GM23338 (cell line): ENCODE measurements at regions not wholly inside any gene's neighbourhood (a gene's known extent, or its start where the extent isn't known, plus 50 kb on each side); places are given as distances from the start of the nearest gene placed in this dataset.

ENCODE experiments used
- ATAC-seq: fragments of 200-7000 bp; cut with Tn5 transposase; 3 replicates; pipeline ENCODE4 v1.9.1; 2020
- DNase-seq: peaks from one replicate; pipeline ENCODE4 v3.0.0-alpha.2; 2015; ENCODE audit warnings: low spot score
- H2AFZ ChIP-seq: fragments of 200-600 bp; sonication (generic); 2 replicates; pipeline ENCODE4 v1.8.0; 2016; ENCODE audit warnings: antibody characterized with exemption, mild to moderate bottlenecking, moderate library complexity
- H3F3A ChIP-seq: fragments of 200-600 bp; sonication (generic); replicated peaks from 2 replicates; pipeline ENCODE4 v1.8.0; 2017; ENCODE audit warnings: antibody characterized with exemption, mixed run types, low read depth
- H3K27ac ChIP-seq: fragments of 200-600 bp; sonication (generic); 2 replicates; pipeline ENCODE4 v1.6.1; 2016; ENCODE audit warnings: low read depth
- H3K27me3 ChIP-seq: fragments of 200-600 bp; sonication (generic); 2 replicates; pipeline ENCODE4 v1.8.0; 2016; ENCODE audit warnings: mild to moderate bottlenecking, mixed run types, moderate library complexity; ENCODE audit not compliant: insufficient read depth
- H3K36me3 ChIP-seq: fragments of 200-600 bp; sonication (generic); 2 replicates; pipeline ENCODE4 v1.8.0; 2016; ENCODE audit warnings: mild to moderate bottlenecking; ENCODE audit not compliant: insufficient read depth
- H3K4me1 ChIP-seq: fragments of 200-600 bp; sonication (generic); 2 replicates; pipeline ENCODE4 v1.8.0; 2016; ENCODE audit warnings: mild to moderate bottlenecking, moderate library complexity; ENCODE audit not compliant: insufficient read depth
- H3K4me2 ChIP-seq: fragments of 200-600 bp; sonication (generic); 2 replicates; pipeline ENCODE4 v1.7.1; 2017; ENCODE audit warnings: mixed run types
- H3K4me3 ChIP-seq: fragments of 200-600 bp; sonication (generic); 2 replicates; pipeline ENCODE4 v1.6.1; 2016; ENCODE audit warnings: mixed run types
- H3K79me2 ChIP-seq: fragments of 200-600 bp; sonication (generic); replicated peaks from 2 replicates; pipeline ENCODE4 v1.8.0; 2017; ENCODE audit warnings: mild to moderate bottlenecking; ENCODE audit not compliant: insufficient read depth
- H3K9me2 ChIP-seq: fragments of 200-600 bp; sonication (generic); 2 replicates; pipeline ENCODE4 v1.8.0; 2017; ENCODE audit not compliant: insufficient read depth
- H4K20me1 ChIP-seq: fragments of 200-600 bp; sonication (generic); replicated peaks from 2 replicates; pipeline ENCODE4 v1.8.0; 2017; ENCODE audit warnings: mild to moderate bottlenecking; ENCODE audit not compliant: insufficient read depth
- H3K27ac Mint-ChIP-seq: 2 replicates; pipeline ENCODE4 v1.8.0; 2020; ENCODE audit warnings: inconsistent platforms, mild to moderate bottlenecking, moderate library complexity, mixed read lengths
- H3K27me3 Mint-ChIP-seq: 3 replicates; pipeline ENCODE4 v1.8.0; 2022; ENCODE audit warnings: low read depth, mild to moderate bottlenecking, moderate library complexity, mixed read lengths, inconsistent platforms; ENCODE audit not compliant: insufficient read depth, poor library complexity
- H3K36me3 Mint-ChIP-seq: 3 replicates; pipeline ENCODE4 v1.8.0; 2021; ENCODE audit warnings: low read depth, mild to moderate bottlenecking, inconsistent platforms, moderate library complexity, mixed read lengths
- H3K4me1 Mint-ChIP-seq: 3 replicates; pipeline ENCODE4 v1.8.0; 2020; ENCODE audit warnings: mild to moderate bottlenecking, inconsistent platforms, mixed read lengths
- H3K4me3 Mint-ChIP-seq: 3 replicates; pipeline ENCODE4 v1.8.0; 2021; ENCODE audit warnings: moderate library complexity, mild to moderate bottlenecking, inconsistent platforms, mixed read lengths
- H3K9me3 Mint-ChIP-seq: 3 replicates; pipeline ENCODE4 v1.8.0; 2020; ENCODE audit warnings: moderate library complexity, mild to moderate bottlenecking, inconsistent platforms, mixed read lengths
- CREB1 ChIP-seq: fragments of 250-450 bp; sonication (Bioruptor Pico); IDR thresholded peaks from 2 replicates; pipeline ENCODE4 v1.5.0; 2020; ENCODE audit warnings: low read depth, mild to moderate bottlenecking, moderate library complexity
- CTCF ChIP-seq, 2 experiments: fragments of 200-600 bp in 1 of 2; sonication (generic) in 1 of 2; conservative IDR thresholded peaks; 2 replicates each; pipeline versions ENCODE4 v1.5.1 to v1.6.1; 2016 to 2017; ENCODE audit warnings: antibody characterized with exemption in 2 of 2, low read depth in 2 of 2, mild to moderate bottlenecking in 2 of 2, moderate library complexity in 1 of 2
- ETS1 ChIP-seq: IDR thresholded peaks from 2 replicates; pipeline ENCODE4 v1.6.1; 2016; ENCODE audit warnings: antibody characterized with exemption
- EZH2 ChIP-seq: fragments of 200-600 bp; sonication (generic); IDR thresholded peaks from one replicate; pipeline ENCODE4 v1.8.0; 2017; ENCODE audit warnings: antibody characterized with exemption, mild to moderate bottlenecking, low read depth; ENCODE audit not compliant: unreplicated experiment
- EZH2phosphoT487 ChIP-seq: fragments of 200-600 bp; sonication (generic); IDR thresholded peaks from one replicate; pipeline ENCODE4 v1.8.1; 2018; ENCODE audit warnings: antibody characterized with exemption; ENCODE audit not compliant: unreplicated experiment
- JUNB ChIP-seq: IDR thresholded peaks from one replicate; pipeline ENCODE4 v1.6.1; 2016; ENCODE audit warnings: antibody characterized with exemption; ENCODE audit not compliant: unreplicated experiment
- NANOG ChIP-seq: IDR thresholded peaks from 2 replicates; pipeline ENCODE4 v1.6.1; 2016; ENCODE audit warnings: antibody characterized with exemption, borderline replicate concordance
- POLR2AphosphoS5 ChIP-seq: IDR thresholded peaks from 2 replicates; pipeline ENCODE4 v1.6.1; 2016; ENCODE audit warnings: antibody characterized with exemption, low read depth
- STAT1 ChIP-seq: IDR thresholded peaks from one replicate; pipeline ENCODE4 v1.6.1; 2016; ENCODE audit warnings: antibody characterized with exemption; ENCODE audit not compliant: unreplicated experiment
- ZNF114 ChIP-seq: fragments of 250-450 bp; sonication (Bioruptor Pico); IDR thresholded peaks from 2 replicates; pipeline ENCODE4 v1.5.0; 2020; ENCODE audit warnings: mild to moderate bottlenecking, moderate library complexity
- ZNF331 ChIP-seq: fragments of 250-450 bp; sonication (Bioruptor Pico); IDR thresholded peaks from 2 replicates; pipeline ENCODE4 v1.5.0; 2020; ENCODE audit warnings: low read depth, mild to moderate bottlenecking, moderate library complexity

- TF ChIP-seq CTCF (conservative IDR thresholded peaks at IDR 0.05; ENCODE audit: low read depth in 2 of 2) (no peak), NANOG (no peak)
Observed at GRCh38 chr5:155838394-155838793, 488.6 kb upstream of the SGCD start (continued).

- DNase-seq (peak; percentile 70), ATAC-seq (peak; percentile 58)
- Histone ChIP-seq H3K9me2 (no peaks in the 10 kb centered on the region), H3K4me3 (no peak overlapping the region), H3F3A (no peaks in the 10 kb centered on the region), H2AFZ (no peak overlapping the region), H3K79me2 (no peaks in the 10 kb centered on the region), H3K27me3 (no peaks in the 10 kb centered on the region), H3K36me3 (no peaks in the 10 kb centered on the region), H3K27ac (no peak overlapping the region), H3K4me1 (no peaks in the 10 kb centered on the region), H4K20me1 (no peaks in the 10 kb centered on the region), H3K4me2 (no peak overlapping the region)
- Mint-ChIP-seq H3K27ac (0 out of 2 replicates have a peak overlapping the region, but pooled peaks have one; percentile 11), H3K9me3 (peaks cover 3% of the 10 kb centered on the region; the same call in 2 of the 3 replicates), H3K36me3 (no peaks in the 10 kb centered on the region), H3K4me3 (no peak overlapping the region), H3K4me1 (peaks cover 5% of the 10 kb centered on the region; the same call in 1 of the 3 replicates), H3K27me3 (no peaks in the 10 kb centered on the region)
- TF ChIP-seq POLR2AphosphoS5 (no peak), ZNF114 (no peak), JUNB (no peak), EZH2 (no peak), ZNF331 (CRISPR knock-in tag) (no peak), CTCF (conservative IDR thresholded peaks at IDR 0.05; ENCODE audit: low read depth in 2 of 2) (no peak), NANOG (no peak), EZH2phosphoT487 (no peak), CREB1 (CRISPR knock-in tag) (no peak)
Observed at GRCh38 chr5:155839251-155840037, 487.5 kb upstream of the SGCD start.

- Mint-ChIP-seq H3K9me3 (no peaks in the 10 kb centered on the region), H3K27me3 (no peaks in the 10 kb centered on the region), H3K4me1 (no peaks in the 10 kb centered on the region), H3K4me3 (no peak overlapping the region), H3K36me3 (no peaks in the 10 kb centered on the region), H3K27ac (no peak overlapping the region)
- no peak overlapping the region for H3K4me3 ChIP-seq
- H3K9me2 ChIP-seq = no peaks in the 10 kb centered on the region
- H3F3A ChIP-seq = no peaks in the 10 kb centered on the region
- no peak overlapping the region for H2AFZ ChIP-seq
- no peaks in the 10 kb centered on the region for H3K79me2 ChIP-seq
- no peak for DNase-seq
- H3K27me3 ChIP-seq = no peaks in the 10 kb centered on the region
- H3K4me2 ChIP-seq = no peak overlapping the region
- H4K20me1 ChIP-seq = no peaks in the 10 kb centered on the region
- ATAC-seq = no peak
- H3K4me1 ChIP-seq = no peaks in the 10 kb centered on the region
- no peaks in the 10 kb centered on the region for H3K36me3 ChIP-seq
- H3K27ac ChIP-seq = no peak overlapping the region
- TF ChIP-seq NANOG = no peak
- no peak for TF ChIP-seq EZH2
- no peak for TF ChIP-seq ETS1
- TF ChIP-seq JUNB = no peak
- TF ChIP-seq STAT1 = no peak
- TF ChIP-seq CREB1 (CRISPR knock-in tag) = no peak
- no peak for TF ChIP-seq EZH2phosphoT487
- no peak for TF ChIP-seq ZNF114
- no peak for TF ChIP-seq CTCF (conservative IDR thresholded peaks at IDR 0.05; ENCODE audit: low read depth in 2 of 2)
- no peak for TF ChIP-seq ZNF331 (CRISPR knock-in tag)
Observed at GRCh38 chr5:155844542-155844941, 482.4 kb upstream of the SGCD start.
